PFSK-1 (cell line): ENCODE measurements at regions not wholly inside any gene's neighbourhood (a gene's known extent, or its start where the extent isn't known, plus 50 kb on each side); places are given as distances from the start of the nearest gene placed in this dataset.

ENCODE experiments used
- FOXP2 ChIP-seq: optimal IDR thresholded peaks from 2 replicates; pipeline ENCODE3; 2011; ENCODE audit warnings: borderline replicate concordance, control low read depth, inconsistent platforms; ENCODE audit not compliant: insufficient read depth; ENCODE audit errors: extremely low read length, extremely low read depth
- POLR2AphosphoS5 ChIP-seq: IDR thresholded peaks from 2 replicates; pipeline ENCODE4 v1.6.1; 2012; ENCODE audit warnings: low read depth, mild to moderate bottlenecking, control low read depth, low read length, moderate library complexity
- REST ChIP-seq, 2 experiments: IDR thresholded peaks; 2 replicates each; pipeline versions ENCODE4 v1.6.1 to v1.8.0; 2011 to 2012; ENCODE audit warnings: low read depth in 2 of 2, low read length in 2 of 2, control low read depth in 1 of 2, inconsistent platforms in 1 of 2, mild to moderate bottlenecking in 1 of 2, moderate library complexity in 1 of 2; ENCODE audit not compliant: insufficient read depth in 1 of 2
- SIN3A ChIP-seq: IDR thresholded peaks from 2 replicates; pipeline ENCODE4 v1.6.1; 2012; ENCODE audit warnings: mild to moderate bottlenecking, low read length, moderate library complexity, borderline replicate concordance; ENCODE audit not compliant: insufficient read depth
- TAF1 ChIP-seq: IDR thresholded peaks from 2 replicates; pipeline ENCODE4 v1.6.1; 2012; ENCODE audit warnings: low read length, control low read depth, borderline replicate concordance; ENCODE audit not compliant: insufficient read depth

- TF ChIP-seq POLR2AphosphoS5 = no peak
- TF ChIP-seq SIN3A = no peak
- TF ChIP-seq FOXP2 = no peak
- TF ChIP-seq TAF1 = no peak
- TF ChIP-seq REST (IDR thresholded peaks at IDR 0.05; ENCODE audit: insufficient read depth in 1 of 2, low read depth in 2 of 2, low read length in 2 of 2) = no peak
Measured at GRCh38 chr20:51204794-51205193, 181.9 kb upstream of the KCNG1 start.
